NCI-H1105 treated with DMSO at 0.1 percent for 48 hours (cell line): ENCODE measurements at regions not wholly inside any gene's neighbourhood (a gene's known extent, or its start where the extent isn't known, plus 50 kb on each side); places are given as distances from the start of the nearest gene placed in this dataset.

ENCODE experiments used
- DNase-seq: peaks from one replicate; lab custom pipeline; 2025; lab: John Stamatoyannopoulos, UW

DNA sequence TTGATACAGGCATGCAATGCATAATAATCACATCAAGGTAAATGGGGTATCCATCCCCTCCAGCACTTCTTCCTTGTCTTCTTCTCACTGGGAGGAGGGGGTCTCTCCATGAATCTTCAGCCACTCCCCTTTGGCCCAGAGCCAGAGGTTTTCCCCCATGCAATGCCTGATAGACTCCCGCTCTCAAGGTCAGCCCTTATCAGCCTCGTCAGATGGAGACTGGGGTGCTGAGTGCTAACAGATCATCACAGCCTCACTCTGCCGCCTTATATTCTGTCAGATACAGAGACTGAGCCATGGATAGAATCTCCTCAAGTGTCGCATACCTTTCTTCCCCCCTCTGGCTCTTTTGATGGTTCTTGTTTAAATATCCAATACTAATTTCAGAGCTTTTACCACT lies 503.1 kb downstream of the AACS start:
- DNase-seq, result no peak

GRCh38 chr12:125573271-125573670 lies 508.0 kb downstream of the AACS start:
- no peak for DNase-seq

DNA sequence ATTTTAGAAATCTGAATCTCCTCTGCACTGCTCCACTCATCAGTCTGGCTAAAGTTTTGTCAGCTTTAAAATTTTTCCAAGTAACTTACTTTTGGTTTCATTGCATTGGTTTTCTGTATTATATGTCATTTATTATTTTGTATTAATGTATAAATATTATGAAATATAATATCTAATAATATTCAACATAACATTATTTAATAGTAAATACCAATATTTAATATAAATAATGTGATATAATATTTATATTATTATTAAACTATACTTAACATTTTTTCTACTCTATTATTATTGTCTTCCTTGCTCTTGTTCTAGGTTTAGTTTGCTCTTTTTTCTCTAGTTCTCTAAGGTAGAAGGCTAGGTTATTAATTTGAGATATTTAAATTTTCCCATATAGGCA lies 512.1 kb downstream of the AACS start:
- no peak for DNase-seq

DNA sequence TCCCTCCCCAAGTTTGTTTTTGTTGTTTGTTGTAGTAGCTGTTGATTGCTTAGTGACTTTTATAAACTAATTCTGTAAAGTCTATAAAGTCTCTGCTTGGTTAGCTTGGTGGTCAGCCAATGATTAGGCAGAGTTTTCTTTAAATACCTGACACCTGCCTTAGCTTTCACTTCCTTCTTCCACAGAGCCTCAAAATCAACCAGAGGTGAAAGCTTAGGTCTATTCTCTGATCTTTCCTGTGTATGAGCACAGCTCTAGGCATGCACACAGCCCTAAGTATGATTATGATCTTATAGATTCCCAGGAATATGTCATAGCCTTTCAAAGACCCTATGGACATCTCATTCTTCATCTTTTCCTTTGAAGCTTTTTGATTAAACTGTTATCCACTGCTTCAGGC lies 514.7 kb downstream of the AACS start:
- DNase-seq, result no peak

- DNase-seq, result no peak
These were observed 517.8 kb downstream of the AACS start for GRCh38 chr12:125583071-125583470.

- DNase-seq, result no peak
These were observed 521.2 kb downstream of the AACS start for GRCh38 chr12:125586441-125586840.

- no peak for DNase-seq
These were observed 528.0 kb downstream of the AACS start for GRCh38 chr12:125593269-125593668.

GRCh38 chr12:125604976-125605375 lies 539.7 kb downstream of the AACS start:
- peak; percentile 31 for DNase-seq

DNA sequence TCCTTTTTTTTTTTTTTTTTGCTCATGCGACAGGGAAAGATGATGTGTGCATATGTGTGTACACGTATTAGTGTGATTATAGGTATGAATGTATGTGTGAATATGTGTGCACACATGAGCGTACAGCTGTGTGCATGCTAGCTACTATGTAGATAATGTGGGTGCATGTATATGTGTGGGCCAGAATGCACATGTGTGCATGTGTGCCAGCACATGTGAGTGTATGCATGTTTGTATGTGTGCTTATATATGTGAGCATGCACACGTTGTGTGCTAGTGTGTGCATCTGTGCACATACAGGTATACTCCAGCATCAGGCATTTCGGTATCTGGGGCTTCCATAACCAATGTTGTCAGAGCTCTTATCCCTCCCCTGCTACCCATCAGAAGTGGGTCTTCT lies 541.1 kb downstream of the AACS start:
- no peak for DNase-seq

DNA sequence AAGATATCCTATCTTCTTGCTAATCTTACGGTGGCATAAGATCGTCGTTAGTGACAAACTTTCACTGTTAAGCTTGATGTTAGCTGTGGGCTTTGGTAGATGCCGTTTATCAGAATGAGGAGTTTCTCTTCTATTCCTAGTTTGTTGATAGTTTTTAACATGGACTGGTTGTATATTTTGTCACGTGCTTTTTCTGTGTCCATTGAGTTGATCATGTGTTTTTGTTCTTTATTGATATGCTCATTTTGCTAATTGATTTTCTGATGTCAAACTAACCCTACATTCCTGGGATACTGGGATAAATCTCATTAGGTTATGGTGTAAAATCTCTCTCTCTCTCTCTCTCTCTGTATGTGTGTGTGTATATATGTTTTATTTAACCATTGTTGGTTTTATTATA lies 545.1 kb downstream of the AACS start:
- no peak for DNase-seq

- no peak for DNase-seq
These were observed 545.7 kb downstream of the AACS start for GRCh38 chr12:125610971-125611370.

DNA sequence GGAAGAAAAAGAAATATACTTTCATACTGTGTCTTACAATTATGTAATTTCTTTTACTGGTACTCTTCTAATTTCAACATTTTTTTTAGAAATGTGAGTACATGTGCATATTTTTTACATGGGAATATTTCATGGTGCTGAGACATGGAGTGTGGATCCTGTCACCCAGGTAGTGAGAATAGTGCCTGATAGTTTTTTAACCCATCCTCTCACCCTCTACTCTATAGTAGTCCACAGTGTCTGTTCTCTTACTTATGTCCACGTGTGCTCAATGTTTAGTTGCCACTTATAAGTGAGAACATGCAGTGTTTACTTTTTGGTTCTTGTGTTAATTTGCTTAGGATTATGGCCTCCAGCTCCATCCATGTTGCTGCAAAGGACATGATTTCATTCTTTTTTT lies 548.8 kb downstream of the AACS start:
- no peak for DNase-seq

DNA sequence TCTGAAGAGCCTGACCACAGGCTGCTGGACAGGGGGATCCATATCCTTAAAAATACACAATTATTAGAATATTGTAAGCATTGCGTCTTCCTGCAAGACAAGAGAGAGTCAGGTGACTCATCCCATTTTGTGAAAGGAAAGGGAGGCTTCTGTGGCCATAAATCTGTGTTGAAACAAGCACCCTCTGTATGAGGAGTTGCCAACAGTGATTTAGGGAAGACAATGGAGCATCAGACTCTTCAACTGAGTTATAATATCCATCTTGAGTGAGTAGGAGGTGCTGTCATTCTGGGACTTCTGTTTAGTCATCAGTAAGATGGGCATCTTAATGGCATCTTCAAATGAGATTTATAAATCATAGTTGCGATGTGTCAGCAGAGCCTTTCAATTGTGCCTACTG lies 554.5 kb downstream of the AACS start:
- no peak for DNase-seq

GRCh38 chr12:125633686-125634085 lies 568.5 kb downstream of the AACS start:
- no peak for DNase-seq

- DNase-seq, result no peak
These were observed 569.6 kb downstream of the AACS start for GRCh38 chr12:125634813-125635212.

GRCh38 chr12:125639826-125640225 lies 574.6 kb downstream of the AACS start:
- no peak for DNase-seq

- no peak for DNase-seq
These were observed 577.8 kb downstream of the AACS start for GRCh38 chr12:125643055-125643454.

- no peak for DNase-seq
These were observed 580.5 kb downstream of the AACS start for GRCh38 chr12:125645724-125646123.

- no peak for DNase-seq
These were observed 585.4 kb downstream of the AACS start for GRCh38 chr12:125650587-125650986.

DNA sequence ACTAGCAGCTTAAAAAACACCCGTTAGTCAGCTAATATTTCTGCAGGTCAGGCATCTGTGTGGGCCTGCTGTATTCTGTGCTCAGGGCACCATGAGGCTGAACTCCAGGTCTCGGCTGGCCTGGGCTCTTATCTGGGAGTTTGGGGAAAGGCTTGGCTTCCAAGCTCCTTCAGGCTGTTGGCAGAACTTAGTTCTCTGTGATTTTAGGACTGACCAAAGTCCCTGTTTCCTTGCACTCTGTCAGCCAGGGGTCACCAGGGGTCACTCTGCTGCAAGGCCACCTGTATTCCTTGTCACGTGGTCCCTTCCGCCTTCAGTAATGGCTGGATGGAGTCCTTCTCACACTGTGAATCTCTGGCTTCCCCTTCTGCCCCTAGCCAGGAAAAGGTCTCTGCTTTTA lies 586.4 kb downstream of the AACS start:
- no peak for DNase-seq

DNA sequence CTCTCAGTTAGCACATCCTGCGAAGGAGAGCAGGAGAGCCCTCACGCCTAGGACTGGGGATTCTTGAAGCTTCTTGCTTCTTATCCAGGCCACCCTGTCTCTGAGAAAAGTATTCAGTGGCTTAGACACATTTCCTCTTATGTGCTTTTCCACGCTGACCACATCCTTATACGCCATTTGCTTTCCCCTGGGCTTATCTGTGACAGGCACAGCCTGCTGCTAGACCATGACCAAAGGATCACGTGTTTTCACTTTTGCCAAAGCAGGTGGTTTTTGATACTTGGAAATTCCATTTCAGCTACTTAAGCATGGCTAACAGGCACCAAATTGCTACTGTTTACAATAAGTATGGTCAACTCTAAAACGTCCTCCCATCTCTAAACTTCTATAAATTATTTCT lies 587.4 kb downstream of the AACS start:
- no peak for DNase-seq

- no peak for DNase-seq
These were observed 592.4 kb downstream of the AACS start for GRCh38 chr12:125657681-125658080.

DNA sequence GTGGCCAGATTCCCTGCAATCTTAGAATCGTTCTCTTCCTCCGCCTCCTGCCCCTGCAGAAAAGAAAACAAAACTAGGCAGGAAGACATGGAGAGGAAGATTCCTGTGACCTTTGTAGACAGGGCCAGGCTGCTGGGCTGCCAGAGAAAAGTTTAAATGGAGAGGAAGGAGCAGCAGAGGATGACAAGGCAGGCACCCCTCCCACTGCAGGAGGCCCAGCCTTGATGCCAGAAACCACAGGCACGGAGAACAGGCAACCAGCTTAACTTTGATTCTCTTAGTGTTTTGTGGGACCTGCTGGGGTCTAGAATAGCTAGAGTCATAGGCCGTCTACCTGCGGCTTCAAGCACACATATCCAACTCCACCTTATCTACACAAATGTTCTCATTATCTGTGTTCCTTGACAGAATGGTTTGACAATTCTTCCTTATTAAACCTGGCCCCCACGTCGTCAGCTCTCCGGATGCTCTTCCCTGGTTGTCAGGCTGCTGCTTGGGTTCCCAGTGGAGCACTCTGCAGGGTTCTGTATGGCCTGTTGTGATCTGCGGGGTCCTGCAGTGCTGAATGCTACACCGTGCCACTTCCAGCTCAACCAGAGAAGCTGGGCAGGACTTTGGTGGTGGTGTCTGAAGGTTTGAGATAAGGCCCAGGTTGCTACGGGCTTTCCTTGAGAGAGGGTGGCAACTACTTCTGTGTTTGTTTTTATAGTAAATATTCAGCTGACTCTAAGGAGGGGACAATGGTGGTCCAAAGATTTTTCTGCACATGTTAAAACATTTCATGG lies 609.5 kb downstream of the AACS start:
- DNase-seq, result no peak

- no peak for DNase-seq
These were observed 611.1 kb downstream of the AACS start for GRCh38 chr12:125676366-125676765.
